MM.1S (cell line): ENCODE measurements at regions not wholly inside any gene's neighbourhood (a gene's known extent, or its start where the extent isn't known, plus 50 kb on each side); places are given as distances from the start of the nearest gene placed in this dataset.

Source experiments
- EZH2 ChIP-seq: fragments of 300-600 bp; sonication (generic); optimal IDR thresholded peaks from 2 replicates; pipeline ENCODE3; 2017; ENCODE audit warnings: low read depth, mild to moderate bottlenecking, antibody characterized with exemption, low read length, mixed read lengths
- EZH2phosphoT487 ChIP-seq: fragments of 300-600 bp; sonication (generic); IDR thresholded peaks from 2 replicates; pipeline ENCODE4 v1.6.1; 2018; ENCODE audit warnings: antibody characterized with exemption, low read length

DNA sequence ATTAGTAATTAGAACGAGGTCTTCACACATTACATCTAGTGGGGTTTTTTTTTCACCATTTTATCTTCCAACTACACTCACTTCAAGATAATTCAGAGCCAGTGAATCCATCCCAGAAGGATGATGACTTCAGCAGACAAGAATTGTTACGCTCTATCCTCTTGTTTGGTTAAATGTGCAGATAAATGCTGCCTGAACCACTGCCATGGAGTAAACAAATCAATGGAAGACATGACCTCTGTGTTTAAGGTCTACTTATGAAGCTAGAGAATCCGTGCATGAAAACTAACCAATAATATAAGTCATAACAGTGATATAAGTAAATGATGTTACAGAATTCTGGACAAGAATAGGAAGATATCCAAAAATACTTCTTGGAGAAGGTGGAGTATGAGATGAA, 602.6 kb downstream of the TLR4 start:
- TF ChIP-seq EZH2 (no peak), EZH2phosphoT487 (no peak)
